ENCODE measurements at regions not wholly inside any gene's neighbourhood (a gene's known extent, or its start where the extent isn't known, plus 50 kb on each side); places are given as distances from the start of the nearest gene placed in this dataset.

DNA sequence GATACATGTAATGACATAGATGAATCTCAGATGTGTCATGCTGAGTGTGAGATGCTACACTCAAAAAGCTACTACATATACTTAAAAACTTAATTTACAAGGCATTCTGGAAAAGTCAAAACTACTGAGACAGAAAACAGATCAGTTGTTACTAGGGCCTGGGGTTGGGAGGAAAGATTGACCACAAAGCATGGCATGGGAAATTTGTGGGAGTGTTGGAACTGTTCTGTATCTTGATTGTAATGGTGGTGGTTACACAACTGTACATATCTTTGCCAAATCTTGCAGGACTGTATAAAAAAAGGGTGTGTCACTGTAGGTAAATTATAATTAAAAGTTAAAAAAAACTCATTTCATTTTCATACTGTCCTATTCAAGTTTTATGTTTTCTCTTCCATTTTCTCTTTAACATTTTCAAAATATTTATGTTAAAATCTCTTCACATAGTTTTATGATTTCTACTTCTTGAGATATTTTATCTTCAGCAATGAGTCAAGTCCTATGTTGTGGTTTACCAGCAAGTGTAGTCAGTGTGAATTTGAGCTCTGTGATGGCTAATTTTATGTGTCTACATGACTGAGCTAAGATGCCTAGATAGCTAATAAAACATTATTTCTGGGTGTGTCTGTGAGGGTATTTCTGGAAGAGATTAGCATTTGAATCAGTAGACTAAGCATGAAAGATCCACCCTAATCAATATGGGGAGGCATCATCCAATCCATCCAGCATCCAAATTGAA is 58.6 kb upstream of the VRK2 start:
- DNase-seq: no peak

DNA sequence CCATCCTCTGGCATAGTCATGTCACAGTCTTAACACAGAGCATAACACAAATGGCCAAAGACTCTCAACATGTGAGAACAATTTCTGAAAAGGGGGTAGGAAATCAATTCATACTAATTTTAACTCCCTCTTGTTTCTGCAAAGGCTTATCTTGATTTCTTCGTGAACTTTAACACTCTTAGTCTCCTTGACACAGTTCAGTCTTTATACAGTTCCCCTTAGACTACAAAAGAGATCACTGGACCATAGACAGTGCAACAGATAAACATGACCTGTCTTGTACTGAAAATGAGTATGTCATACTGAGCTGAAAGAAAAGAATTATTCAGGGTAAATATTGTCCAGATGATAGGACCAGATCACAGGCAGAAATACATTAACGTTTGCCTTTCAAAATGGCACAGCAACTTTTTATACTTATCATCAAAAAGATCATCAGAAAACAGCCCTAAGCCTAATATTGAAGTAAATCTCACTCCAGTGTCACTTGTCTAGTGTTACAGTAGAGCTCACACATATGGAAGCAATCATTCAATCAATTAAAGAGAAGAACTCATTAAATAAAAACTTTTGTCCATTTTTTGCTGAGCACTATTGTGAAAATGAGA is 56.4 kb upstream of the VRK2 start:
- no peak for DNase-seq
